ENCODE measurements at regions not wholly inside any gene's neighbourhood (a gene's known extent, or its start where the extent isn't known, plus 50 kb on each side); places are given as distances from the start of the nearest gene placed in this dataset.
A peak's percentile ranks its signal among the peaks of the same experiment; 100 is the strongest.

- 32% methylated on average over 3 of the region's 3 CpGs for WGBS (ENCODE audit: low lambda C conversion rate)
- Histone ChIP-seq H2AFZ (ENCODE audit: low read length) (no peak overlapping the region), H4K20me1 (ENCODE audit: insufficient read depth, low read length) (no peaks in the 10 kb centered on the region), H3K27ac (ENCODE audit: extremely low read length, insufficient read depth, low read length) (no peak overlapping the region), H3K4me3 (replicated peaks in 1 of 3; ENCODE audit: insufficient read depth in 1 of 3, low read depth in 2 of 3, low read length in 3 of 3) (no peak overlapping the region), H3K79me2 (ENCODE audit: insufficient read depth, low read length) (no peaks in the 10 kb centered on the region), H3K4me2 (ENCODE audit: low read depth, low read length) (no peak overlapping the region), H3K9ac (ENCODE audit: insufficient read depth, low read depth, low read length) (no peak overlapping the region), H3K36me3 (replicated peaks in 1 of 2; ENCODE audit: control insufficient read depth in 1 of 2, insufficient read depth in 2 of 2, low read length in 2 of 2) (no peaks in the 10 kb centered on the region), H3K27me3 (ENCODE audit: control insufficient read depth in 1 of 2, insufficient read depth in 2 of 2, low read length in 2 of 2) (no peaks in the 10 kb centered on the region), H3K4me1 (ENCODE audit: insufficient read depth, low read length) (no peaks in the 10 kb centered on the region), H3K9me3 (ENCODE audit: low read length) (no peaks in the 10 kb centered on the region)
- FAIRE-seq (no peak), DNase-seq (ENCODE audit: low spot score) (no peak), ATAC-seq (peak; percentile 68)
- ChIA-PET POLR2A (no interaction called here), CTCF (ENCODE audit: low intra/inter-chr PET ratio, low total read pairs) (no interaction called here)
- in situ Hi-C loops (cut with HindIII; ENCODE audit: extremely low pct_ligation_motif_present, low pct_unique_long_range_greater_than_20kb) (loop anchor here (5.0 kb wide), 1 partner anchor 329 kb away; no protein-coding TSS in a partner anchor), intact Hi-C loops (cut with micrococcal nuclease; ENCODE audit: unreplicated experiment) (no loop called here)
- TF ChIP-seq ARNT2 (CRISPR knock-in tag; IDR thresholded peaks at IDR 0.05; ENCODE audit: low read depth) (no peak), ZNF598 (CRISPR knock-in tag; IDR thresholded peaks at IDR 0.05; ENCODE audit: borderline replicate concordance) (no peak), ADNP (CRISPR knock-in tag; IDR thresholded peaks at IDR 0.05) (no peak), ZNF644 (CRISPR knock-in tag; IDR thresholded peaks at IDR 0.05; ENCODE audit: low read depth) (no peak)
- BruUV-seq (replicated peaks): no TSS peak
Measured at GRCh38 chr1:115466433-115466832, 128.4 kb upstream of the NGF start.

- no peaks in the 10 kb centered on the region for H3K79me2 ChIP-seq (ENCODE audit: insufficient read depth, low read length)
- no TSS peak for BruUV-seq (replicated peaks)
- 32% methylated on average over 4 of the region's 4 CpGs for WGBS (ENCODE audit: low lambda C conversion rate)
- no peaks in the 10 kb centered on the region for H3K36me3 ChIP-seq (replicated peaks in 1 of 2; ENCODE audit: control insufficient read depth in 1 of 2, insufficient read depth in 2 of 2, low read length in 2 of 2)
- in situ Hi-C loops (cut with HindIII; ENCODE audit: extremely low pct_ligation_motif_present, low pct_unique_long_range_greater_than_20kb) (loop anchor here (5.0 kb wide), 1 partner anchor 329 kb away; no protein-coding TSS in a partner anchor), intact Hi-C loops (cut with micrococcal nuclease; ENCODE audit: unreplicated experiment) (no loop called here)
- ATAC-seq (no peak), FAIRE-seq (no peak), DNase-seq (ENCODE audit: low spot score) (no peak)
- H3K27me3 ChIP-seq (ENCODE audit: control insufficient read depth in 1 of 2, insufficient read depth in 2 of 2, low read length in 2 of 2): no peaks in the 10 kb centered on the region
- ChIA-PET CTCF (ENCODE audit: low intra/inter-chr PET ratio, low total read pairs) (no interaction called here), POLR2A (no interaction called here)
- no peaks in the 10 kb centered on the region for H4K20me1 ChIP-seq (ENCODE audit: insufficient read depth, low read length)
- H2AFZ ChIP-seq (ENCODE audit: low read length): no peak overlapping the region
- H3K4me2 ChIP-seq (ENCODE audit: low read depth, low read length): no peak overlapping the region
- no peak overlapping the region for H3K27ac ChIP-seq (ENCODE audit: extremely low read length, insufficient read depth, low read length)
- H3K4me3 ChIP-seq (replicated peaks in 1 of 3; ENCODE audit: insufficient read depth in 1 of 3, low read depth in 2 of 3, low read length in 3 of 3): no peak overlapping the region
- no peak overlapping the region for H3K9ac ChIP-seq (ENCODE audit: insufficient read depth, low read depth, low read length)
- no peaks in the 10 kb centered on the region for H3K9me3 ChIP-seq (ENCODE audit: low read length)
- no peaks in the 10 kb centered on the region for H3K4me1 ChIP-seq (ENCODE audit: insufficient read depth, low read length)
- TF ChIP-seq SOX6 (IDR thresholded peaks at IDR 0.05) (no peak), SOX6 (CRISPR knock-in tag; IDR thresholded peaks at IDR 0.05) (no peak), ZNF24 (IDR thresholded peaks at IDR 0.05) (no peak), LRRFIP1 (CRISPR knock-in tag; conservative IDR thresholded peaks at IDR 0.05) (no peak), ZNF253 (CRISPR knock-in tag; IDR thresholded peaks at IDR 0.05; ENCODE audit: borderline replicate concordance) (no peak), ADNP (CRISPR knock-in tag; IDR thresholded peaks at IDR 0.05) (no peak), ATF1 (CRISPR knock-in tag; IDR thresholded peaks at IDR 0.05) (no peak), ZNF337 (CRISPR knock-in tag; IDR thresholded peaks at IDR 0.05; ENCODE audit: borderline replicate concordance, low read depth) (no peak), CSRNP1 (CRISPR knock-in tag; IDR thresholded peaks at IDR 0.05) (no peak), KAT2B (IDR thresholded peaks at IDR 0.05; ENCODE audit: borderline replicate concordance, low read depth, low read length) (no peak), POGK (CRISPR knock-in tag; conservative IDR thresholded peaks at IDR 0.05) (no peak)
Measured at GRCh38 chr1:115465802-115466363, 127.8 kb upstream of the NGF start.

Data from HepG2 (cell line).